H9 (cell line): ENCODE measurements at regions not wholly inside any gene's neighbourhood (a gene's known extent, or its start where the extent isn't known, plus 50 kb on each side); places are given as distances from the start of the nearest gene placed in this dataset.

Experiments used
- DNase-seq: peaks from one replicate; pipeline ENCODE4 v3.0.0-alpha.2; 2017
- H2AFZ ChIP-seq: one replicate; pipeline ENCODE4 v1.6.1; 2013; ENCODE audit warnings: mild to moderate bottlenecking, low read length, control low read depth, moderate library complexity
- H2AK5ac ChIP-seq: 2 replicates; pipeline ENCODE4 v1.6.1; 2013; ENCODE audit warnings: low read length, control low read depth, mixed read lengths; ENCODE audit not compliant: insufficient read length
- H2BK120ac ChIP-seq: one replicate; pipeline ENCODE4 v1.6.1; 2013; ENCODE audit warnings: low read depth, mild to moderate bottlenecking, low read length, control low read depth, inconsistent platforms; ENCODE audit not compliant: poor library complexity, severe bottlenecking
- H2BK12ac ChIP-seq: 2 replicates; pipeline ENCODE4 v1.6.1; 2013; ENCODE audit warnings: low read length, control low read depth, mixed read lengths, low read depth; ENCODE audit not compliant: insufficient read length
- H2BK15ac ChIP-seq: 2 replicates; pipeline ENCODE4 v1.6.1; 2013; ENCODE audit warnings: low read depth, low read length, control low read depth
- H2BK20ac ChIP-seq: one replicate; pipeline ENCODE4 v1.6.1; 2013; ENCODE audit warnings: low read depth, mild to moderate bottlenecking, low read length, control low read depth, inconsistent platforms; ENCODE audit not compliant: poor library complexity, severe bottlenecking
- H2BK5ac ChIP-seq: 2 replicates; pipeline ENCODE4 v1.6.1; 2013; ENCODE audit warnings: low read length, control low read depth, mixed read lengths; ENCODE audit not compliant: insufficient read length
- H3K14ac ChIP-seq: 2 replicates; pipeline ENCODE4 v1.6.1; 2013; ENCODE audit warnings: low read length, control low read depth; ENCODE audit not compliant: insufficient read depth
- H3K18ac ChIP-seq: 2 replicates; pipeline ENCODE4 v1.6.1; 2013; ENCODE audit warnings: low read depth, mild to moderate bottlenecking, mixed read lengths, low read length, control low read depth; ENCODE audit not compliant: insufficient read length
- H3K23ac ChIP-seq: 2 replicates; pipeline ENCODE4 v1.6.1; 2013; ENCODE audit warnings: low read length, control low read depth, mixed read lengths, low read depth; ENCODE audit not compliant: insufficient read length
- H3K23me2 ChIP-seq: 2 replicates; pipeline ENCODE4 v1.6.1; 2013; ENCODE audit warnings: low read depth, mild to moderate bottlenecking, mixed read lengths, low read length, control low read depth; ENCODE audit not compliant: insufficient read length, poor library complexity, severe bottlenecking
- H3K27ac ChIP-seq: 2 replicates; pipeline ENCODE4 v1.5.1; 2013; ENCODE audit warnings: low read length, control low read depth, mixed read lengths, low read depth; ENCODE audit not compliant: insufficient read length
- H3K27me3 ChIP-seq: 2 replicates; pipeline ENCODE4 v1.6.1; 2013; ENCODE audit warnings: low read length, control low read depth, inconsistent platforms; ENCODE audit not compliant: insufficient read depth
- H3K4ac ChIP-seq: 2 replicates; pipeline ENCODE4 v1.6.1; 2013; ENCODE audit warnings: low read depth, mild to moderate bottlenecking, control low read depth, inconsistent platforms, low read length, moderate library complexity
- H3K4me1 ChIP-seq: 2 replicates; pipeline ENCODE4 v1.6.1; 2013; ENCODE audit warnings: low read length, control low read depth, inconsistent platforms; ENCODE audit not compliant: insufficient read depth
- H3K4me2 ChIP-seq: 2 replicates; pipeline ENCODE4 v1.6.1; 2013; ENCODE audit warnings: low read length, control low read depth, mixed read lengths; ENCODE audit not compliant: insufficient read length, insufficient read depth
- H3K56ac ChIP-seq: 2 replicates; pipeline ENCODE4 v1.6.1; 2013; ENCODE audit warnings: low read depth, mild to moderate bottlenecking, mixed read lengths, low read length, control low read depth; ENCODE audit not compliant: insufficient read length
- H3K79me1 ChIP-seq: 2 replicates; pipeline ENCODE4 v1.6.1; 2013; ENCODE audit warnings: low read depth, mild to moderate bottlenecking, moderate library complexity, low read length, control low read depth, inconsistent platforms; ENCODE audit not compliant: insufficient read depth, poor library complexity, severe bottlenecking
- H3K79me2 ChIP-seq: 2 replicates; pipeline ENCODE4 v1.6.1; 2013; ENCODE audit warnings: low read length, control low read depth, inconsistent platforms; ENCODE audit not compliant: insufficient read depth
- H3K9ac ChIP-seq: 2 replicates; pipeline ENCODE4 v1.6.1; 2013; ENCODE audit warnings: low read length, control low read depth, mixed read lengths; ENCODE audit not compliant: insufficient read length; ENCODE audit errors: extremely low read depth
- H3K9me3 ChIP-seq: one replicate; pipeline ENCODE4 v1.6.1; 2013; ENCODE audit warnings: low read depth, low read length, inconsistent platforms; ENCODE audit not compliant: control insufficient read depth
- H3T11ph ChIP-seq: one replicate; pipeline ENCODE4 v1.6.1; 2013; ENCODE audit warnings: mild to moderate bottlenecking, low read length, control low read depth, inconsistent platforms
- H4K20me1 ChIP-seq: one replicate; pipeline ENCODE4 v1.6.1; 2013; ENCODE audit not compliant: control insufficient read depth, insufficient read length, insufficient read depth
- H4K5ac ChIP-seq: 2 replicates; pipeline ENCODE4 v1.6.1; 2013; ENCODE audit warnings: low read depth, mild to moderate bottlenecking, mixed read lengths, low read length, control low read depth; ENCODE audit not compliant: insufficient read length
- H4K8ac ChIP-seq: replicated peaks from 2 replicates; pipeline ENCODE4 v1.6.1; 2013; ENCODE audit warnings: low read length, control low read depth, mixed read lengths, low read depth; ENCODE audit not compliant: insufficient read length
- H4K91ac ChIP-seq: 2 replicates; pipeline ENCODE4 v1.6.1; 2013; ENCODE audit warnings: low read depth, mild to moderate bottlenecking, moderate library complexity, mixed read lengths, low read length, control low read depth; ENCODE audit not compliant: insufficient read length
- H3K27ac Mint-ChIP-seq, 3 experiments: 2 replicates in 2 of 3; 3 replicates in 1 of 3; pipeline ENCODE4 v1.8.0; 2020 to 2021; ENCODE audit warnings: mixed read lengths in 3 of 3, mild to moderate bottlenecking in 1 of 3, moderate library complexity in 1 of 3
- H3K27me3 Mint-ChIP-seq: 2 replicates; pipeline ENCODE4 v1.8.0; 2021; ENCODE audit warnings: low read depth, mild to moderate bottlenecking, moderate library complexity, mixed read lengths
- H3K36me3 Mint-ChIP-seq, 3 experiments: 2 replicates in 2 of 3; 3 replicates in 1 of 3; pipeline ENCODE4 v1.8.0; 2020 to 2021; ENCODE audit warnings: low read depth in 3 of 3, mixed read lengths in 3 of 3; ENCODE audit not compliant: insufficient read depth in 1 of 3
- H3K4me1 Mint-ChIP-seq, 2 experiments: 2 replicates each; pipeline ENCODE4 v1.8.0; 2020; ENCODE audit warnings: mixed read lengths in 2 of 2
- H3K4me3 Mint-ChIP-seq, 2 experiments: 2 replicates in 1 of 2; 3 replicates in 1 of 2; pipeline ENCODE4 v1.8.0; 2020 to 2021; ENCODE audit warnings: mild to moderate bottlenecking in 2 of 2, mixed read lengths in 2 of 2, moderate library complexity in 1 of 2
- H3K9me3 Mint-ChIP-seq, 2 experiments: 2 replicates in 1 of 2; 3 replicates in 1 of 2; pipeline ENCODE4 v1.8.0; 2020; ENCODE audit warnings: mild to moderate bottlenecking in 2 of 2, mixed read lengths in 2 of 2, moderate library complexity in 1 of 2
- WGBS: extraction: QIAGEN DNeasy Blood & Tissue Kit; methylation state at CpG from one replicate; pipeline ENCODE4 v1.1.7; 2013; ENCODE audit warnings: missing lambda C conversion rate, low lambda C conversion rate, mixed read lengths; ENCODE audit not compliant: insufficient read length; ENCODE audit errors: extremely low coverage; 5-methylcytosine and 5-hydroxymethylcytosine counted together
- TF ChIP-seq, protein P1 (sequence below): fragments of 200-600 bp; sonication (generic); conservative IDR thresholded peaks from 3 replicates; pipeline ENCODE4 v1.8.0; 2021; ENCODE audit warnings: antibody characterized with exemption, mild to moderate bottlenecking

DNA sequence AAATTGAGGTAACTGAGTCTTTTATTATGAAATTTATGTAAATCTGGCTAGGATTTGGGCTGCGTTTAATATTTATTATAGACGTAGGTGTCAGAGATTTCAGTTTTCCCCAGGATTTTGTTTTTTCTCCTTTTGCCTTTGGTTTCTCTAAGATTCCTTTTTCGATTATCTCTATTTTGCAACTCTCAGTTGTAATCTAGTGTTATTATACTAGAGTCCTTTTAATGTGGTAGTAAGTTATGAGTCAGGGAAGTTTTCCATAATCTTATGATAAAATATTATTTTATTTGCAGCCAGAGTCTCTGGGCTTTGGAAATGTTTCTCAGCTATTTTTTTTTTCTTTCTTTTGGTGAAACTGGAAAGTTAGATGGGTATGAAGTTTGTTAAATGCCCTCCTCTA lies 1043.8 kb downstream of the PLA2G4A start:
- TF ChIP-seq, protein P1, sequence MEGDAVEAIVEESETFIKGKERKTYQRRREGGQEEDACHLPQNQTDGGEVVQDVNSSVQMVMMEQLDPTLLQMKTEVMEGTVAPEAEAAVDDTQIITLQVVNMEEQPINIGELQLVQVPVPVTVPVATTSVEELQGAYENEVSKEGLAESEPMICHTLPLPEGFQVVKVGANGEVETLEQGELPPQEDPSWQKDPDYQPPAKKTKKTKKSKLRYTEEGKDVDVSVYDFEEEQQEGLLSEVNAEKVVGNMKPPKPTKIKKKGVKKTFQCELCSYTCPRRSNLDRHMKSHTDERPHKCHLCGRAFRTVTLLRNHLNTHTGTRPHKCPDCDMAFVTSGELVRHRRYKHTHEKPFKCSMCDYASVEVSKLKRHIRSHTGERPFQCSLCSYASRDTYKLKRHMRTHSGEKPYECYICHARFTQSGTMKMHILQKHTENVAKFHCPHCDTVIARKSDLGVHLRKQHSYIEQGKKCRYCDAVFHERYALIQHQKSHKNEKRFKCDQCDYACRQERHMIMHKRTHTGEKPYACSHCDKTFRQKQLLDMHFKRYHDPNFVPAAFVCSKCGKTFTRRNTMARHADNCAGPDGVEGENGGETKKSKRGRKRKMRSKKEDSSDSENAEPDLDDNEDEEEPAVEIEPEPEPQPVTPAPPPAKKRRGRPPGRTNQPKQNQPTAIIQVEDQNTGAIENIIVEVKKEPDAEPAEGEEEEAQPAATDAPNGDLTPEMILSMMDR, result no peak
- H3K36me3 Mint-ChIP-seq, result no peaks in the 10 kb centered on the region; a peak in 1 of 7 replicates
- H4K8ac ChIP-seq, result no peak overlapping the region
- no peaks in the 10 kb centered on the region for H3K27me3 ChIP-seq
- H3K23me2 ChIP-seq, result no peaks in the 10 kb centered on the region
- no peak overlapping the region for H3K9ac ChIP-seq
- H2BK15ac ChIP-seq, result no peak overlapping the region
- peaks cover 0 to 8% of the 10 kb centered on the region in 2 experiments; a peak in 2 of 5 replicates for H3K9me3 Mint-ChIP-seq
- no peaks in the 10 kb centered on the region for H4K20me1 ChIP-seq
- no peak overlapping the region for H3K23ac ChIP-seq
- H3K27me3 Mint-ChIP-seq, result no peaks in the 10 kb centered on the region
- H3K79me2 ChIP-seq, result no peaks in the 10 kb centered on the region
- H3K4me3 Mint-ChIP-seq, result no peak overlapping the region
- H3K9me3 ChIP-seq, result no peaks in the 10 kb centered on the region
- peaks cover 3 to 4% of the 10 kb centered on the region in 2 experiments; a peak in 2 of 4 replicates for H3K4me1 Mint-ChIP-seq
- no peak overlapping the region for H2BK20ac ChIP-seq
- H2AFZ ChIP-seq, result no peak overlapping the region
- no peak overlapping the region for H4K91ac ChIP-seq
- no peaks in the 10 kb centered on the region for H3K79me1 ChIP-seq
- H3K4me1 ChIP-seq, result no peaks in the 10 kb centered on the region; the same call in 1 of the 2 replicates
- H3K4ac ChIP-seq, result no peak overlapping the region
- H3K56ac ChIP-seq, result no peak overlapping the region
- H3K27ac Mint-ChIP-seq, result no peak overlapping the region
- WGBS, result no CpG with 5 or more reads among the region's 3 CpGs
- no peak overlapping the region for H3T11ph ChIP-seq
- no peak overlapping the region for H3K4me2 ChIP-seq
- no peak overlapping the region for H2BK5ac ChIP-seq
- H2BK120ac ChIP-seq, result no peak overlapping the region
- no peak overlapping the region for H3K18ac ChIP-seq
- DNase-seq, result no peak
- no peak overlapping the region for H3K27ac ChIP-seq
- no peak overlapping the region for H4K5ac ChIP-seq
- H3K14ac ChIP-seq, result no peak overlapping the region
- no peak overlapping the region for H2AK5ac ChIP-seq
- no peak overlapping the region for H2BK12ac ChIP-seq
